ENCODE measurements at regions not wholly inside any gene's neighbourhood (a gene's known extent, or its start where the extent isn't known, plus 50 kb on each side); places are given as distances from the start of the nearest gene placed in this dataset.

- FAIRE-seq: no peak
- no peak for DNase-seq (ENCODE audit: extremely low spot score, insufficient read length, low read depth)
Observed at GRCh38 chr14:61891170-61891569, 128.9 kb downstream of the SNAPC1 start.

- DNase-seq (ENCODE audit: extremely low spot score, insufficient read length, low read depth) (no peak), FAIRE-seq (no peak)
Observed at GRCh38 chr14:61891810-61892209, 129.6 kb downstream of the SNAPC1 start.

GRCh38 chr14:61893371-61893940 is 131.2 kb downstream of the SNAPC1 start:
- DNase-seq (ENCODE audit: extremely low spot score, insufficient read length, low read depth) (no peak), FAIRE-seq (no peak)

- FAIRE-seq: peak; percentile 35
Observed at GRCh38 chr14:61894452-61895077, 132.3 kb downstream of the SNAPC1 start.

GRCh38 chr14:61897300-61897699 is 135.1 kb downstream of the SNAPC1 start:
- DNase-seq (ENCODE audit: extremely low spot score, insufficient read length, low read depth): no peak
- no peak for FAIRE-seq

More at GRCh38 chr14:61894452-61895077, 132.3 kb downstream of the SNAPC1 start:
- peak; percentile 15 for DNase-seq (ENCODE audit: extremely low spot score, insufficient read length, low read depth)

GRCh38 chr14:61898568-61898967 is 136.3 kb downstream of the SNAPC1 start:
- DNase-seq (ENCODE audit: extremely low spot score, insufficient read length, low read depth) (no peak), FAIRE-seq (no peak)

- FAIRE-seq (no peak), DNase-seq (ENCODE audit: extremely low spot score, insufficient read length, low read depth) (no peak)
Observed at GRCh38 chr14:61899497-61899896, 137.3 kb downstream of the SNAPC1 start.

DNA sequence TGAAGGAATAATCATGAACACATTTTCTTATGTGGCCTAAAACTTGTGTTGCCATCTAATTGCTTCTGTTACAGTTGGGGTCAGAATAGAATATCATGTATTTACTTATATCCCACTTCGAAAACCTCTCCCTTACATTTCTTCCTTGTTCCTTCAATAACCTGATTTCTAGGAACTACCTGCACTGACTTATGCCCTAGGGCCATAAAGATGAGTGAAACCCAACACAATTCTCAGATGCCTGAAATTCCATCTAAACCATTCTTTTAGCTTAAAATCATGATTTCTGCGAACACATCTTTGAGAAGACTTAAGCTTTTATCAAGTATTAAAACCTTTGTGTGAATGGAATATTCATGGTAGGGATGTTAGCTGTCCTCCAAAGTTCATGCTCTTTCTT is 142.7 kb downstream of the SNAPC1 start:
- no peak for FAIRE-seq

DNA sequence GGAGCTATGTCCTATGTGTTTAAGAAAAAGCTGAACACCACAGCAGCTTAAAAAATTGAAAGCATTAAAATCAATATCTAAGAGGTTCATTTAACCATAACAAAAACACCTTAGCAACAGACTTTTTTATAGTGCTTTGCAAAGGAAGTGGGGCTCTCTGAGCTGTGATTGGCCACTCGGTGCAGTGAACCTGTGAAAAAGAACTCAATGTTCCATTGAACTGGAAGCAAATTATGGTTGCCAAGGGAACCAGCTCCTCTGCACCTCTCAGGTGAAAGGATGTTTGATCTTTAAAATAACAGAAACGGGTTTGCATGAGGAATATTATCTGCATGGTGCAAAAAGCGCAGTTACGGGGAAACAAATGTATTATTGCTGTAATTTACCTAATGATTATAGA is 149.4 kb downstream of the SNAPC1 start:
- FAIRE-seq (no peak), DNase-seq (ENCODE audit: extremely low spot score, insufficient read length, low read depth) (no peak)

More for the DNA sequence above, 142.7 kb downstream of the SNAPC1 start:
- no peak for DNase-seq (ENCODE audit: extremely low spot score, insufficient read length, low read depth)

DNA sequence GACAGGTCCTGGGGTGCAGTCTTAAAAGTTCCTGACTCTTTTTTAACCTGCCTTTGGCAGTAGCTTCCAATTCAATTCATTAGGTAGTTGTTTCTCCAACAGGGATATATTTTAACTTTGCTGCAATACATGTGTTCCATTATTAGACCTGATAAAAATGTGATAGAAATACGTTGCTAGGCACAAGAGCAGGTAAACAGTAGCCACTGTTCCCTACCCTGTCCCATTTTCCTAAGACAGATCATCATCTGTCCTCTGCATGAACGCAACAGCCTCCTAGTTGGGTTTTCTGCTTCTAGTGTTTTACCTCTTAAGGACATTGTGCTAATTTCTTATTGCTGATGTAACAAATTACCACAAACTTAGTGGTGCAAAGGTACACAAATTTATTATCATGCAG is 156.8 kb downstream of the SNAPC1 start:
- no peak for DNase-seq (ENCODE audit: extremely low spot score, insufficient read length, low read depth)
- FAIRE-seq: no peak

DNA sequence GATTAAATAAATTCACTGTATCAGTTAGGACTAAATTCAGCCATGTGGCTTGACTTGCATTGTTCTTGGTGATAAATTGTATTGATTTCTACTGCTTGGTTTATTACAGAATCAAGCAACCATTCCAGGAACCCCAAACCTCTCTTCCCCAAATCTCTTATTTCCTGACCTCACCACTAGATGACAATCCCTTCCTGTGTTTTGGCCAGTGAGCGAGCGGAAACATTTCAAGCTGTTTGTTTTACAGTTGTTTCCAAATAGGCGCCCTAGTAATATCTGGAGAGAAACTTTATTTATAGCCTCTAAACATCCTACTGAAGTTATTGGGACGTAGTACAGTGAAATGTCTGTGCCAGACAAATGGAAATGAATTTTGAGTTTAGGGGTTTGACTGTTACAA is 161.1 kb downstream of the SNAPC1 start:
- DNase-seq (ENCODE audit: extremely low spot score, insufficient read length, low read depth) (no peak), FAIRE-seq (no peak)

GRCh38 chr14:61925043-61925442 is 162.8 kb downstream of the SNAPC1 start:
- DNase-seq (ENCODE audit: extremely low spot score, insufficient read length, low read depth) (no peak), FAIRE-seq (peak; percentile 42)

GRCh38 chr14:61925732-61926435 is 163.7 kb downstream of the SNAPC1 start:
- DNase-seq (ENCODE audit: extremely low spot score, insufficient read length, low read depth) (no peak), FAIRE-seq (no peak)

- DNase-seq (ENCODE audit: extremely low spot score, insufficient read length, low read depth) (no peak), FAIRE-seq (no peak)
Observed at GRCh38 chr14:61927060-61927459, 164.8 kb downstream of the SNAPC1 start.

DNA sequence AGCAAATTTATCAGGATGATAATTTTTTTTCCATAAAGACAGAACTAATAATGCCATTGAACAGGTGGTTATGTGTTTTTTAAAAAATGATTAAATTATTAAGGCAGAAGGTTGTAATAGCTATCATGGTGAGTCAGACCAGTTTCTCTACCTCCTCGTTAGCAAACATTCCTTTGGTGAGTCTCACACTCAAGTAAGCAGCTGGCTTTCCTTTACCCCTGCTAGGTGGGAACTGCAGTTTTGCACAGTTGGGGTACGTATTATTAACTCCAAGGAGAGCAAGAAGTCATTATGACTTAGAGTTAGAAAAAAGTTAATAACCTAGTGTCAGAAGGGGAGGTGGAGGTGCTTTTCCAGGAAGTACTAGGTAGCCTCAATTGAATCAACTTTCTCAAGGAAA is 165.3 kb downstream of the SNAPC1 start:
- DNase-seq (ENCODE audit: extremely low spot score, insufficient read length, low read depth): no peak
- no peak for FAIRE-seq

DNA sequence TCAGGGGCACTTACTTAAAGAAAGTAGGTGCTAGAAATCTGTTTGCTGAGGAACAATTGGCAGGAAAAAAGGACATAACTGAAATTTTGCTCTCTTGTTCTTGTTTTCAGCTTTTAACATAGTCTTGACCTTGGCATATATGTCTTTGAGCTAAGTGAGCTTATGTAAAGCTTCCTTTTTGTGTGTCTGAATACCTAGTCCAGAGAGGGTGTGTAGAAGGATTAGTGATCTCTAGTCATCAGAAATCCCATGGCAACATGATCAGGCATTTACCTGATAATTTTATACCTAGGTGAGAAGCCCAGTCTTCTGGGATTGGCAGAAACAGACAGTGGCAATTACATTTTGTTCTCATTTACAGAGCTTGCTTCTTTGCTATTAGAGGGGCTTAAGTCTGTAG is 166.1 kb downstream of the SNAPC1 start:
- FAIRE-seq (no peak), DNase-seq (ENCODE audit: extremely low spot score, insufficient read length, low read depth) (no peak)

DNA sequence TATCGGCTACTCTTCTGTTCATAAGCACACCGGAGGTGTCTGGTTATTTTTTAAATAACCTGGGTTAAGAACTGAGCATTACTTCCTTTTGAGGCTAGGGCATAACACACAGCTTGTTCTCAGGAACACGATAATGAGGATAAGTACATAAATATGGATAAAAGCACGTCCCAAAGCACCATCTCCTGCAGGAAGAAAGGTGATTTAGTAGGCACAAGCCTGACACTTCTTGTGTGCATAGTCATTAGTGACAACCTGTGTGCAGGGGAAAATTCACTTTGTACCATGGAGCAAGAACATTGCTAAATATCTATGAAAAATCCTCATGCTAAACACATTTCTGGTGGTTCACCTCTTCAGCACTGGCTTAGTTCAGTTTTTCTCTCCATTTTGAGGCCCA is 166.5 kb downstream of the SNAPC1 start:
- DNase-seq (ENCODE audit: extremely low spot score, insufficient read length, low read depth): no peak
- FAIRE-seq: no peak

- FAIRE-seq (no peak), DNase-seq (ENCODE audit: extremely low spot score, insufficient read length, low read depth) (no peak)
Observed at GRCh38 chr14:61929651-61930050, 167.4 kb downstream of the SNAPC1 start.

DNA sequence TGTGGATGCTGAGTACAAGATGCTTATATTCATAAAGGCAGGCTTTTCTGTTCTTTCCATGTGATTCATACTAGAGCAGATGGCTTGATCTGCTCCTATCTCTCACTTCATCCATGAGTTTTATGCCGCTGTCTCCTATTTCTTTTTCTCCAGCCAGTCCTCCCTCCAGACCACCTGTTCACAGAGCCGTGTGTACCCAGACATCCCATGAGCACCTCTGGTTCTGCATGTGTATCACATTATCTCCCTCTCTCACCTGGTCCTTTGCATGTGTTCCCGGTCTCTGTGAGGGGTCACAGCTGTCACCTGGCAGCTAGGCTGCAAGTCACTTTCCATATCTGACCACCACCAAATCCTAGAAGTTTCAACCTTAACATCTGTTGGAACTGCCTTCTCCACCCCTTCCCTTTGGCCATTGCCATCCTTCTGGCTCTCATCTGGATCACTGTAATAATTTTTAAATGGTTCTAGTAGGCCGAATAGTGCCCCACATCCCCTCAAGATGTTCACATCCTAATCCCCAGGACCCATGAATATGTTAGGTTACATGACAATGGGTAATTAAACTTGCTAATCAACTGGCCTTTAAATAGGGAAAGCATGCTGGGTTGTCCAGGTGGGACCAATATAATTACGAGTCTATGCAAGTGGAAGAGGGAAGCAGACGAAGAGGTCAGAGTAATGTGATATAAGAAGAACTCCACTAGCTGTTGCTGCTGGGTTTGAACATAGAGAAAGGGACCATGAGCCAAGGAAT is 168.1 kb downstream of the SNAPC1 start:
- DNase-seq (ENCODE audit: extremely low spot score, insufficient read length, low read depth) (no peak), FAIRE-seq (no peak)

DNA sequence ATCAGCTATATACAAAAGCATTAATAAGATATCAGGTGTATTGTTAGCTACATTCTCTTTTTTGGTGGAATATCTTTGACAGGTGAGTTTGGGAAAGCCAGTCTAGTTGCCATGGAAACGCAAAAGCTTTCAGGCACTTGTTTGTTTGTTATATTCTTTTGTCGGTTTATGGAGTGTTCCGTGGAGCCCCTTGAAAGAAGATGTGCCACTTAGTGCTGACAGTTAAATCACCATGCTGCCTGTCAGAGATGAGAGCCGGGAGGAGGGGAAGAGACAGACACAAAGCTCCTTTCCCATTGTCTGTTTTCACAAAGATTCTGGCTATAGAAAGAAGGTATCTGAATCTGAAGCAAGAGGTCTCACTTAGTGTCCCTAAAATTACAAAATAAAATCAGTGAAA is 170.8 kb downstream of the SNAPC1 start:
- no peak for FAIRE-seq
- no peak for DNase-seq (ENCODE audit: extremely low spot score, insufficient read length, low read depth)

DNA sequence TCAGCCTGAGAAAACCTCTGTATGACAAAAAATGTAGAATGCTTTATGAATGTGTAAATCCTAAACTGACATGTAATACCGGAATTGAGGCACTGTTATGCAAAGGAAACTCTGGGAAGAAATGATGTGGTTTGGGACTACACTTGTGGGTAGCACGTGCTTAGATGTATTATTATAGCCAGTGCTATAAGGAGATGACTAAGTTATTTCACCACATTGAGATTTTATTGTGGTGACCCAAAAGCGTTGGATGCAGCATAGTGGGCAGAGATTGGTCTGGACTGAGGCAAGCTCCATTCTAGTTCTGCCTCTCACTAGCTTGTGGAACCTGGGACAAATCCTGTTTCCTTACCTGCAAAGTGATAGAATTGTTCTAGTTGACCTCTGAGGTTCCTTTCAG is 172.2 kb downstream of the SNAPC1 start:
- FAIRE-seq (no peak), DNase-seq (ENCODE audit: extremely low spot score, insufficient read length, low read depth) (no peak)

Data from GM18507 (cell line).